Fibroblast of the aortic adventitia (primary cell): ENCODE measurements at regions not wholly inside any gene's neighbourhood (a gene's known extent, or its start where the extent isn't known, plus 50 kb on each side); places are given as distances from the start of the nearest gene placed in this dataset.

ENCODE experiments used
- DNase-seq: peaks from one replicate; pipeline ENCODE4 v3.0.0-alpha.2; 2010; ENCODE audit warnings: low read depth
- H3K4me3 ChIP-seq: 2 replicates; pipeline ENCODE4 v1.5.1; 2011; ENCODE audit warnings: low read depth, mild to moderate bottlenecking, control low read depth, low read length, moderate library complexity
- TF ChIP-seq, protein P1 (sequence below): IDR thresholded peaks from 2 replicates; pipeline ENCODE4 v1.5.1; 2011; ENCODE audit warnings: mild to moderate bottlenecking, low read length, control low read depth, inconsistent platforms; ENCODE audit not compliant: insufficient read depth

DNA sequence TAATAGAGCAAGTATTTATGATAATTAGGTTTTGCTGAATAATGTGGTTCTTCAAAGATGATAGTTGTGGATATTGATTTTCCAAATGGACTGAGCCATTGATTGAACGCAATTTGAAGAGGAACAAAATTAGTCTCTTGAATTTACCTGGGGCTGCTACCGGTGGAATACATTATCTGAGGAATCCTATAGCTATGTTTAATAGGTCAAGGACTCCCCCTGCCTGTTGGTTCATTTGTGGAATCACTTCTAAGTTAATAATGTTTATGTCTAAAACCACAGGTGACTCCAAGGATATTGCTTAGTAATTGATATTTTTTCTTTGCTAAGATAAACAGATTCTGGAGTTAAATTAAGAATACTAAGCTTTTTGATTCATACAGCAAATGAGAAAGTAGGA is 576.0 kb upstream of the PABPC4L start:
- TF ChIP-seq, protein P1, sequence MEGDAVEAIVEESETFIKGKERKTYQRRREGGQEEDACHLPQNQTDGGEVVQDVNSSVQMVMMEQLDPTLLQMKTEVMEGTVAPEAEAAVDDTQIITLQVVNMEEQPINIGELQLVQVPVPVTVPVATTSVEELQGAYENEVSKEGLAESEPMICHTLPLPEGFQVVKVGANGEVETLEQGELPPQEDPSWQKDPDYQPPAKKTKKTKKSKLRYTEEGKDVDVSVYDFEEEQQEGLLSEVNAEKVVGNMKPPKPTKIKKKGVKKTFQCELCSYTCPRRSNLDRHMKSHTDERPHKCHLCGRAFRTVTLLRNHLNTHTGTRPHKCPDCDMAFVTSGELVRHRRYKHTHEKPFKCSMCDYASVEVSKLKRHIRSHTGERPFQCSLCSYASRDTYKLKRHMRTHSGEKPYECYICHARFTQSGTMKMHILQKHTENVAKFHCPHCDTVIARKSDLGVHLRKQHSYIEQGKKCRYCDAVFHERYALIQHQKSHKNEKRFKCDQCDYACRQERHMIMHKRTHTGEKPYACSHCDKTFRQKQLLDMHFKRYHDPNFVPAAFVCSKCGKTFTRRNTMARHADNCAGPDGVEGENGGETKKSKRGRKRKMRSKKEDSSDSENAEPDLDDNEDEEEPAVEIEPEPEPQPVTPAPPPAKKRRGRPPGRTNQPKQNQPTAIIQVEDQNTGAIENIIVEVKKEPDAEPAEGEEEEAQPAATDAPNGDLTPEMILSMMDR: no peak
- no peak for DNase-seq
- no peak overlapping the region for H3K4me3 ChIP-seq

GRCh38 chr4:134773497-134774000 is 572.0 kb upstream of the PABPC4L start:
- TF ChIP-seq, protein P1: no peak
- DNase-seq: no peak
- no peak overlapping the region for H3K4me3 ChIP-seq

DNA sequence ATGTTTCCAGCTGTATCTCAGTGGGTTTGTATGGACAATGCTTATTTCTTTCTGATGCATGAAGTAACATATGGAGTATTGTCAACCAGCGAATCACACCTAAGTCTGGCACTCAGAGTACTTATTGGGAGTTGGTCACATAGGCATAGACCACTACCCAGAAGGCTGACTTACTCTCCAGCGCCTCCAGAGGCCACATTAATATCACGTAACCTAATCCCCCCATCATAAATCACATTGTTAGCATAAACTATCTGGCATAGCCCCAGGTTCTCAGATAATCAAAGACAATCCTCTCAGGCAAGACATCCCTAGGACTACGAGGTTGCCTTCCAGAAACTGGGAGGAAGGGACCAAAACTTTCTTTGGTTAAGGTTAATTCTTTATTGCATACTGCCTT is 560.5 kb upstream of the PABPC4L start:
- H3K4me3 ChIP-seq: no peak overlapping the region
- TF ChIP-seq, protein P1: no peak
- DNase-seq: no peak

GRCh38 chr4:134756421-134756820 is 554.8 kb upstream of the PABPC4L start:
- H3K4me3 ChIP-seq: no peak overlapping the region
- DNase-seq: no peak
- TF ChIP-seq, protein P1: no peak

GRCh38 chr4:134754301-134755019 is 552.9 kb upstream of the PABPC4L start:
- DNase-seq: no peak
- TF ChIP-seq, protein P1: no peak
- no peak overlapping the region for H3K4me3 ChIP-seq

DNA sequence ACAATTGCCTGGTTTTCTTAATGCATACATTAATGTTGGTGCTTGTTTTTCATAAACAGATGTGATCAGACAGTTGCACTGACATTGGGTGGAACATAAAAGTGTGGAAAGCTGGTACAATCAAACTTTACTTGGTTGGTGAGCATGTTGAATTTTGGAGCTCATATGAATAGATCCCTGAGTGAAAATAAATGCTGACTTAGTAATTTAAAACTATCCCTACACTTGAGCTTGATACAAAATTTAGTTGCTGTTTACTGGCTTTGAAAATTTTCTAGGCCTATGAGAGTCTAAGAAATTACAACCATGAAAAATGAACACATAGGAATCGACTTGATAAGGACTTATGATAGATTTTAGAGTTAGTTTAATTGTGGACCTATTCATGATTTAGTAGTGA is 551.8 kb upstream of the PABPC4L start:
- DNase-seq: no peak
- no peak overlapping the region for H3K4me3 ChIP-seq
- TF ChIP-seq, protein P1: no peak
